ENCODE measurements at regions not wholly inside any gene's neighbourhood (a gene's known extent, or its start where the extent isn't known, plus 50 kb on each side); places are given as distances from the start of the nearest gene placed in this dataset.

DNA sequence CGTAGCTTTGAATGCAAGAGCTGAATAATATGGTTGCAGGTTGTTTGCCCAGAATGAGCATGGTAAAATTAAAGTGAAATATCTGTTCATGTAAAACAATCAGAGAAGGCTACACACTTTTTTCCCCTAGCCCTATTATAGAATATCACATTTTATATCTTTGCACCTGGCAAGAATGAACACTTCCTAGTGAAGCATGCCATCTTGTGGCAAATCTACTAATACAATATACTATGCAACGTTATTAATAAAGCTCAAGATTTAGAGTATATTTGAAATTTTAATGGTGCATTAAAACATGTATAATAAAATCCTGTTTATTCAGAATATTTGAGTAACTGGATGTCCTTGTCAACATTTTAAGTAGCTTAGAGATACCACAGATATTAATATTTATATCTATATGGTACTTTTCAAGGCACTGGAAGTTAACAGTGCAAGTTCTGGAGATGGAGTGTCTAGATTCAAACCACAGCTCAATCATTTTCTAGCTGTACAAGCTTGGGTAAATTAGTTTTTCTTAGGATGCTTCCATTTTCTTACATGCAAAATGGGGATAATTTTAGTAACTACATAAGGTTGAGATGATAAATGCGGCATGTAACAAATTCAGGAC, 643.1 kb upstream of the SEMA3D start (continued):
- no peak for TF ChIP-seq ZBTB40 (IDR thresholded peaks at IDR 0.05)
- no peak for TF ChIP-seq ZBTB40 (CRISPR knock-in tag; IDR thresholded peaks at IDR 0.05)
- no peak for TF ChIP-seq FOXA3 (CRISPR knock-in tag; conservative IDR thresholded peaks at IDR 0.05 in 1 of 2, IDR thresholded peaks at IDR 0.05 in 1 of 2)
- no peak for TF ChIP-seq NR2C2 (CRISPR knock-in tag; IDR thresholded peaks at IDR 0.05)
- no peak for TF ChIP-seq NR2C2 (tag; IDR thresholded peaks at IDR 0.05)
- no peak for TF ChIP-seq ZNF655 (CRISPR knock-in tag; IDR thresholded peaks at IDR 0.05)
- TF ChIP-seq SAFB (IDR thresholded peaks at IDR 0.05; ENCODE audit: borderline replicate concordance, low read depth, low read length), result no peak
- TF ChIP-seq RBM34 (IDR thresholded peaks at IDR 0.05; ENCODE audit: borderline replicate concordance, insufficient read depth, low read length), result no peak
- no peak for TF ChIP-seq RBM14 (IDR thresholded peaks at IDR 0.05; ENCODE audit: borderline replicate concordance, insufficient read depth, low read depth, low read length)
- no peak for TF ChIP-seq NRF1 (conservative IDR thresholded peaks at IDR 0.05 in 1 of 2, IDR thresholded peaks at IDR 0.05 in 1 of 2)
- no peak for TF ChIP-seq SMARCC2 (IDR thresholded peaks at IDR 0.05; ENCODE audit: low read depth)

All from K562 (cell line).